Neural cell (in vitro differentiated cells): ENCODE measurements at regions not wholly inside any gene's neighbourhood (a gene's known extent, or its start where the extent isn't known, plus 50 kb on each side); places are given as distances from the start of the nearest gene placed in this dataset.

Experiments used
- EP300 ChIP-seq: fragments of 450-650 bp; conservative IDR thresholded peaks from 2 replicates; pipeline ENCODE4 v1.6.1; 2014; ENCODE audit warnings: antibody characterized with exemption, mild to moderate bottlenecking, moderate library complexity; ENCODE audit not compliant: poor library complexity, severe bottlenecking
- EZH2 ChIP-seq: fragments of 200-600, 300-800 bp; shearing (Covaris generic), sonication (generic); IDR thresholded peaks from 2 replicates; pipeline ENCODE4 v1.6.1; 2014; ENCODE audit warnings: antibody characterized with exemption, low read length, borderline replicate concordance, mild to moderate bottlenecking; ENCODE audit not compliant: insufficient read depth, poor library complexity, severe bottlenecking
- MXI1 ChIP-seq: fragments of 450-650 bp; conservative IDR thresholded peaks from 2 replicates; pipeline ENCODE4 v1.6.1; 2014; ENCODE audit warnings: antibody characterized with exemption, mild to moderate bottlenecking; ENCODE audit not compliant: poor library complexity, severe bottlenecking
- POLR2AphosphoS5 ChIP-seq: IDR thresholded peaks from 2 replicates; pipeline ENCODE4 v1.6.1; 2012
- RAD21 ChIP-seq: fragments of 450-650 bp; conservative IDR thresholded peaks from 2 replicates; pipeline ENCODE4 v1.6.1; 2014; ENCODE audit warnings: antibody characterized with exemption, mild to moderate bottlenecking, moderate library complexity
- SMC3 ChIP-seq: fragments of 450-650 bp; conservative IDR thresholded peaks from 2 replicates; pipeline ENCODE4 v1.6.1; 2014; ENCODE audit warnings: antibody characterized with exemption, mild to moderate bottlenecking, moderate library complexity; ENCODE audit not compliant: poor library complexity
- TAF1 ChIP-seq: IDR thresholded peaks from 2 replicates; pipeline ENCODE4 v1.6.1; 2012; ENCODE audit warnings: low read depth
- TF ChIP-seq, protein P1 (sequence below): fragments of 450-650 bp; IDR thresholded peaks from 2 replicates; pipeline ENCODE4 v1.5.1; 2014; ENCODE audit warnings: antibody characterized with exemption, mild to moderate bottlenecking, moderate library complexity; ENCODE audit not compliant: poor library complexity, severe bottlenecking
- TF ChIP-seq, protein P2 (sequence below): IDR thresholded peaks from 2 replicates; pipeline ENCODE4 v1.6.1; 2012; ENCODE audit warnings: borderline replicate concordance

DNA sequence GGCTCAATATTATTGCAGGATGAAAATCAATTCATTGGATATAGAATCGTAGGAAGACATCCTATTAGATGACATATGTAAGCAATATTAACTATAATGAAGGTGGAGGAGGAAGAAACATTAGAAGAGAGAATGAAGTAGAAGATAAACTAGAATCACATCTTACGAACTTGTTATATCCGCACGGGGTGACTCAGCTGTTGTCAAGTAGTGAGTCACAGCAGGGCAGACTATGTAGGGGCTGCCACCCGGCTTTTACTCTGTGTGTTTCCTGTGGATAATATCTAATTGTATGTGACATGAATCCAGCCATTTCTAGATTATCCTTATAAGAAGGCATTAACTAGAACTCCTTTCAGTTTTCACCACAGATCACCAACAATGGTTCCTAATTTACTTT lies 520.2 kb downstream of the DOK5 start:
- TF ChIP-seq EP300: no peak
- TF ChIP-seq POLR2AphosphoS5: no peak
- TF ChIP-seq, protein P1, sequence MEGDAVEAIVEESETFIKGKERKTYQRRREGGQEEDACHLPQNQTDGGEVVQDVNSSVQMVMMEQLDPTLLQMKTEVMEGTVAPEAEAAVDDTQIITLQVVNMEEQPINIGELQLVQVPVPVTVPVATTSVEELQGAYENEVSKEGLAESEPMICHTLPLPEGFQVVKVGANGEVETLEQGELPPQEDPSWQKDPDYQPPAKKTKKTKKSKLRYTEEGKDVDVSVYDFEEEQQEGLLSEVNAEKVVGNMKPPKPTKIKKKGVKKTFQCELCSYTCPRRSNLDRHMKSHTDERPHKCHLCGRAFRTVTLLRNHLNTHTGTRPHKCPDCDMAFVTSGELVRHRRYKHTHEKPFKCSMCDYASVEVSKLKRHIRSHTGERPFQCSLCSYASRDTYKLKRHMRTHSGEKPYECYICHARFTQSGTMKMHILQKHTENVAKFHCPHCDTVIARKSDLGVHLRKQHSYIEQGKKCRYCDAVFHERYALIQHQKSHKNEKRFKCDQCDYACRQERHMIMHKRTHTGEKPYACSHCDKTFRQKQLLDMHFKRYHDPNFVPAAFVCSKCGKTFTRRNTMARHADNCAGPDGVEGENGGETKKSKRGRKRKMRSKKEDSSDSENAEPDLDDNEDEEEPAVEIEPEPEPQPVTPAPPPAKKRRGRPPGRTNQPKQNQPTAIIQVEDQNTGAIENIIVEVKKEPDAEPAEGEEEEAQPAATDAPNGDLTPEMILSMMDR: no peak
- TF ChIP-seq, protein P2, sequence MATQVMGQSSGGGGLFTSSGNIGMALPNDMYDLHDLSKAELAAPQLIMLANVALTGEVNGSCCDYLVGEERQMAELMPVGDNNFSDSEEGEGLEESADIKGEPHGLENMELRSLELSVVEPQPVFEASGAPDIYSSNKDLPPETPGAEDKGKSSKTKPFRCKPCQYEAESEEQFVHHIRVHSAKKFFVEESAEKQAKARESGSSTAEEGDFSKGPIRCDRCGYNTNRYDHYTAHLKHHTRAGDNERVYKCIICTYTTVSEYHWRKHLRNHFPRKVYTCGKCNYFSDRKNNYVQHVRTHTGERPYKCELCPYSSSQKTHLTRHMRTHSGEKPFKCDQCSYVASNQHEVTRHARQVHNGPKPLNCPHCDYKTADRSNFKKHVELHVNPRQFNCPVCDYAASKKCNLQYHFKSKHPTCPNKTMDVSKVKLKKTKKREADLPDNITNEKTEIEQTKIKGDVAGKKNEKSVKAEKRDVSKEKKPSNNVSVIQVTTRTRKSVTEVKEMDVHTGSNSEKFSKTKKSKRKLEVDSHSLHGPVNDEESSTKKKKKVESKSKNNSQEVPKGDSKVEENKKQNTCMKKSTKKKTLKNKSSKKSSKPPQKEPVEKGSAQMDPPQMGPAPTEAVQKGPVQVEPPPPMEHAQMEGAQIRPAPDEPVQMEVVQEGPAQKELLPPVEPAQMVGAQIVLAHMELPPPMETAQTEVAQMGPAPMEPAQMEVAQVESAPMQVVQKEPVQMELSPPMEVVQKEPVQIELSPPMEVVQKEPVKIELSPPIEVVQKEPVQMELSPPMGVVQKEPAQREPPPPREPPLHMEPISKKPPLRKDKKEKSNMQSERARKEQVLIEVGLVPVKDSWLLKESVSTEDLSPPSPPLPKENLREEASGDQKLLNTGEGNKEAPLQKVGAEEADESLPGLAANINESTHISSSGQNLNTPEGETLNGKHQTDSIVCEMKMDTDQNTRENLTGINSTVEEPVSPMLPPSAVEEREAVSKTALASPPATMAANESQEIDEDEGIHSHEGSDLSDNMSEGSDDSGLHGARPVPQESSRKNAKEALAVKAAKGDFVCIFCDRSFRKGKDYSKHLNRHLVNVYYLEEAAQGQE: no peak
- TF ChIP-seq MXI1: no peak
- TF ChIP-seq EZH2: no peak
- TF ChIP-seq TAF1: no peak
- no peak for TF ChIP-seq SMC3
- TF ChIP-seq RAD21: no peak
